ENCODE measurements at regions not wholly inside any gene's neighbourhood (a gene's known extent, or its start where the extent isn't known, plus 50 kb on each side); places are given as distances from the start of the nearest gene placed in this dataset.

GRCh38 chr6:9620687-9621086 is 794.2 kb downstream of the TFAP2A start:
- H3K4me3 Mint-ChIP-seq, result no peak overlapping the region
- intact Hi-C loops (cut with micrococcal nuclease), result no loop called here
- H3K4me1 ChIP-seq (ENCODE audit: control insufficient read depth in 2 of 2, insufficient read depth in 2 of 2, low read length in 2 of 2), result no peaks in the 10 kb centered on the region

GRCh38 chr6:9620263-9620662 is 794.6 kb downstream of the TFAP2A start:
- Mint-ChIP-seq H3K27ac (no peak overlapping the region), H3K9me3 (peaks cover 0 to 13% (median 3%) of the 10 kb centered on the region in 11 donors), H3K4me3 (no peak overlapping the region), H3K4me1 (no peaks in the 10 kb centered on the region), H3K27me3 (no peaks in the 10 kb centered on the region), H3K36me3 (no peaks in the 10 kb centered on the region)
- CTCF ChIA-PET, result no interaction called here
- ATAC-seq, result no peak
- no peaks in the 10 kb centered on the region for H3K27me3 ChIP-seq (ENCODE audit: control insufficient read depth in 2 of 2, insufficient read depth in 2 of 2, low read length in 2 of 2)
- H3K27ac ChIP-seq (ENCODE audit: low read depth, low read length), result no peak overlapping the region
- intact Hi-C loops (cut with micrococcal nuclease), result no loop called here
- H3K4me3 ChIP-seq (ENCODE audit: low read length), result no peak overlapping the region
- no peaks in the 10 kb centered on the region for H3K4me1 ChIP-seq (ENCODE audit: control insufficient read depth in 2 of 2, insufficient read depth in 2 of 2, low read length in 2 of 2)
- no peak for DNase-seq
- H3K36me3 ChIP-seq (ENCODE audit: control insufficient read depth in 2 of 3, insufficient read depth in 3 of 3, low read length in 3 of 3), result no peaks in the 10 kb centered on the region
- POLR2A ChIA-PET, result no interaction called here
- no peaks in the 10 kb centered on the region for H3K9me3 ChIP-seq (ENCODE audit: control insufficient read depth in 2 of 3, low read length in 3 of 3)

More at GRCh38 chr6:9620687-9621086, 794.2 kb downstream of the TFAP2A start:
- no peaks in the 10 kb centered on the region for H3K4me1 Mint-ChIP-seq
- H3K27me3 Mint-ChIP-seq, result no peaks in the 10 kb centered on the region
- Histone ChIP-seq H3K27me3 (ENCODE audit: control insufficient read depth in 2 of 2, insufficient read depth in 2 of 2, low read length in 2 of 2) (no peaks in the 10 kb centered on the region), H3K4me3 (ENCODE audit: low read length) (no peak overlapping the region), H3K9me3 (ENCODE audit: control insufficient read depth in 2 of 3, low read length in 3 of 3) (no peaks in the 10 kb centered on the region), H3K36me3 (ENCODE audit: control insufficient read depth in 2 of 3, insufficient read depth in 3 of 3, low read length in 3 of 3) (no peaks in the 10 kb centered on the region), H3K27ac (ENCODE audit: low read depth, low read length) (no peak overlapping the region)
- no peak overlapping the region for H3K27ac Mint-ChIP-seq
- H3K36me3 Mint-ChIP-seq, result no peaks in the 10 kb centered on the region
- no peak for ATAC-seq
- DNase-seq, result no peak
- peaks cover 0 to 11% (median 3%) of the 10 kb centered on the region in 11 donors for H3K9me3 Mint-ChIP-seq
- POLR2A ChIA-PET, result no interaction called here
- CTCF ChIA-PET, result no interaction called here

GRCh38 chr6:9614778-9615177 is 800.1 kb downstream of the TFAP2A start:
- H3K36me3 Mint-ChIP-seq, result no peaks in the 10 kb centered on the region
- ChIA-PET CTCF (no interaction called here), POLR2A (no interaction called here)
- Histone ChIP-seq H3K4me3 (ENCODE audit: low read length) (no peak overlapping the region), H3K9me3 (ENCODE audit: control insufficient read depth in 2 of 3, low read length in 3 of 3) (no peaks in the 10 kb centered on the region), H3K27ac (ENCODE audit: low read depth, low read length) (no peak overlapping the region), H3K27me3 (ENCODE audit: control insufficient read depth in 2 of 2, insufficient read depth in 2 of 2, low read length in 2 of 2) (no peaks in the 10 kb centered on the region), H3K36me3 (ENCODE audit: control insufficient read depth in 2 of 3, insufficient read depth in 3 of 3, low read length in 3 of 3) (no peaks in the 10 kb centered on the region), H3K4me1 (ENCODE audit: control insufficient read depth in 2 of 2, insufficient read depth in 2 of 2, low read length in 2 of 2) (no peaks in the 10 kb centered on the region)
- H3K9me3 Mint-ChIP-seq, result peaks cover 0 to 7% (median 4%) of the 10 kb centered on the region in 11 donors
- intact Hi-C loops (cut with micrococcal nuclease), result no loop called here
- no peak for ATAC-seq
- DNase-seq, result no peak
- no peak overlapping the region for H3K4me3 Mint-ChIP-seq
- no peaks in the 10 kb centered on the region for H3K4me1 Mint-ChIP-seq
- H3K27ac Mint-ChIP-seq, result no peak overlapping the region
- H3K27me3 Mint-ChIP-seq, result no peaks in the 10 kb centered on the region

- ATAC-seq (no peak), DNase-seq (no peak)
- Mint-ChIP-seq H3K9me3 (peaks cover 0 to 7% (median 4%) of the 10 kb centered on the region in 11 donors), H3K36me3 (no peaks in the 10 kb centered on the region), H3K4me3 (no peak overlapping the region), H3K27me3 (no peaks in the 10 kb centered on the region), H3K27ac (no peak overlapping the region), H3K4me1 (no peaks in the 10 kb centered on the region)
- Histone ChIP-seq H3K4me3 (ENCODE audit: low read length) (no peak overlapping the region), H3K27ac (ENCODE audit: low read depth, low read length) (no peak overlapping the region), H3K36me3 (ENCODE audit: control insufficient read depth in 2 of 3, insufficient read depth in 3 of 3, low read length in 3 of 3) (no peaks in the 10 kb centered on the region), H3K27me3 (ENCODE audit: control insufficient read depth in 2 of 2, insufficient read depth in 2 of 2, low read length in 2 of 2) (no peaks in the 10 kb centered on the region), H3K9me3 (ENCODE audit: control insufficient read depth in 2 of 3, low read length in 3 of 3) (no peaks in the 10 kb centered on the region), H3K4me1 (ENCODE audit: control insufficient read depth in 2 of 2, insufficient read depth in 2 of 2, low read length in 2 of 2) (no peaks in the 10 kb centered on the region)
- POLR2A ChIA-PET, result no interaction called here
- intact Hi-C loops (cut with micrococcal nuclease), result no loop called here
- CTCF ChIA-PET, result no interaction called here
Measured at GRCh38 chr6:9612489-9612888, 802.4 kb downstream of the TFAP2A start.

GRCh38 chr6:9610620-9611415 is 804.1 kb downstream of the TFAP2A start:
- ATAC-seq, result no peak
- H3K4me3 ChIP-seq (ENCODE audit: low read length), result no peak overlapping the region
- no peaks in the 10 kb centered on the region for H3K4me1 ChIP-seq (ENCODE audit: control insufficient read depth in 2 of 2, insufficient read depth in 2 of 2, low read length in 2 of 2)
- H3K4me3 Mint-ChIP-seq, result no peak overlapping the region
- H3K36me3 ChIP-seq (ENCODE audit: control insufficient read depth in 2 of 3, insufficient read depth in 3 of 3, low read length in 3 of 3), result no peaks in the 10 kb centered on the region
- H3K27ac Mint-ChIP-seq, result no peak overlapping the region
- no peaks in the 10 kb centered on the region for H3K4me1 Mint-ChIP-seq
- no peaks in the 10 kb centered on the region for H3K9me3 ChIP-seq (ENCODE audit: control insufficient read depth in 2 of 3, low read length in 3 of 3)
- no peak for DNase-seq
- no peaks in the 10 kb centered on the region for H3K27me3 ChIP-seq (ENCODE audit: control insufficient read depth in 2 of 2, insufficient read depth in 2 of 2, low read length in 2 of 2)
- POLR2A ChIA-PET, result no interaction called here
- CTCF ChIA-PET, result no interaction called here
- H3K27me3 Mint-ChIP-seq, result no peaks in the 10 kb centered on the region
- H3K27ac ChIP-seq (ENCODE audit: low read depth, low read length), result no peak overlapping the region
- H3K36me3 Mint-ChIP-seq, result no peaks in the 10 kb centered on the region
- intact Hi-C loops (cut with micrococcal nuclease), result no loop called here
- peaks cover 0 to 7% (median 3%) of the 10 kb centered on the region in 11 donors for H3K9me3 Mint-ChIP-seq

GRCh38 chr6:9606435-9607134 is 808.3 kb downstream of the TFAP2A start:
- no peak for DNase-seq
- H3K4me1 Mint-ChIP-seq, result no peaks in the 10 kb centered on the region

GRCh38 chr6:9594746-9595145 is 820.1 kb downstream of the TFAP2A start:
- ChIA-PET CTCF (no interaction called here), POLR2A (no interaction called here)
- H3K4me1 ChIP-seq (ENCODE audit: control insufficient read depth in 2 of 2, insufficient read depth in 2 of 2, low read length in 2 of 2), result no peaks in the 10 kb centered on the region
- ATAC-seq, result no peak
- Mint-ChIP-seq H3K27me3 (no peaks in the 10 kb centered on the region), H3K4me3 (no peak overlapping the region), H3K27ac (no peak overlapping the region), H3K9me3 (peaks cover 0 to 16% (median 0%) of the 10 kb centered on the region in 11 donors), H3K36me3 (no peaks in the 10 kb centered on the region), H3K4me1 (no peaks in the 10 kb centered on the region)
- intact Hi-C loops (cut with micrococcal nuclease), result no loop called here
- H3K4me3 ChIP-seq (ENCODE audit: low read length), result no peak overlapping the region
- no peaks in the 10 kb centered on the region for H3K27me3 ChIP-seq (ENCODE audit: control insufficient read depth in 2 of 2, insufficient read depth in 2 of 2, low read length in 2 of 2)
- H3K36me3 ChIP-seq (ENCODE audit: control insufficient read depth in 2 of 3, insufficient read depth in 3 of 3, low read length in 3 of 3), result no peaks in the 10 kb centered on the region
- no peak overlapping the region for H3K27ac ChIP-seq (ENCODE audit: low read depth, low read length)
- H3K9me3 ChIP-seq (ENCODE audit: control insufficient read depth in 2 of 3, low read length in 3 of 3), result no peaks in the 10 kb centered on the region
- DNase-seq, result no peak

More at GRCh38 chr6:9606435-9607134, 808.3 kb downstream of the TFAP2A start:
- Histone ChIP-seq H3K4me3 (ENCODE audit: low read length) (no peak overlapping the region), H3K9me3 (ENCODE audit: control insufficient read depth in 2 of 3, low read length in 3 of 3) (no peaks in the 10 kb centered on the region), H3K27me3 (ENCODE audit: control insufficient read depth in 2 of 2, insufficient read depth in 2 of 2, low read length in 2 of 2) (no peaks in the 10 kb centered on the region), H3K27ac (ENCODE audit: low read depth, low read length) (no peak overlapping the region), H3K36me3 (ENCODE audit: control insufficient read depth in 2 of 3, insufficient read depth in 3 of 3, low read length in 3 of 3) (no peaks in the 10 kb centered on the region), H3K4me1 (ENCODE audit: control insufficient read depth in 2 of 2, insufficient read depth in 2 of 2, low read length in 2 of 2) (no peaks in the 10 kb centered on the region)
- Mint-ChIP-seq H3K9me3 (peaks cover 0 to 5% (median 0%) of the 10 kb centered on the region in 11 donors), H3K27ac (no peak overlapping the region), H3K4me3 (no peak overlapping the region), H3K36me3 (no peaks in the 10 kb centered on the region), H3K27me3 (no peaks in the 10 kb centered on the region)
- intact Hi-C loops (cut with micrococcal nuclease), result no loop called here
- no peak for ATAC-seq
- CTCF ChIA-PET, result no interaction called here
- POLR2A ChIA-PET, result no interaction called here
